HAP-1 (cell line): ENCODE measurements at regions not wholly inside any gene's neighbourhood (a gene's known extent, or its start where the extent isn't known, plus 50 kb on each side); places are given as distances from the start of the nearest gene placed in this dataset.

Experiments used
- DNase-seq, 2 experiments: peaks; one replicate each; pipeline ENCODE4 v3.0.0-alpha.2; 2016 to 2020; ENCODE audit warnings: low spot score in 2 of 2
- H3K27me3 ChIP-seq: fragments of 250-450 bp; sonication (Bioruptor Pico); 2 replicates; pipeline ENCODE4 v1.5.1; 2020; ENCODE audit warnings: low read depth, mild to moderate bottlenecking, moderate library complexity
- H3K36me3 ChIP-seq: fragments of 250-450 bp; sonication (Bioruptor Pico); replicated peaks from 2 replicates; pipeline ENCODE4 v1.5.1; 2020; ENCODE audit warnings: mild to moderate bottlenecking
- H3K4me1 ChIP-seq: fragments of 250-450 bp; sonication (Bioruptor Pico); 2 replicates; pipeline ENCODE4 v1.5.1; 2020; ENCODE audit warnings: mild to moderate bottlenecking
- H3K4me3 ChIP-seq: fragments of 250-450 bp; sonication (Bioruptor Pico); 2 replicates; pipeline ENCODE4 v1.5.1; 2020; ENCODE audit warnings: mild to moderate bottlenecking, moderate library complexity
- H3K9me3 ChIP-seq: fragments of 250-450 bp; sonication (Bioruptor Pico); 2 replicates; pipeline ENCODE4 v1.5.1; 2020; ENCODE audit warnings: mild to moderate bottlenecking, moderate library complexity
- in situ Hi-C: fragments of 300-500 bp; cut with MboI; formaldehyde crosslinking; loops from 3 replicates; pipeline ENCODE4 v1.14.3; 2020; ENCODE audit warnings: low sequenced_read_pairs, inconsistent platforms, mixed read lengths

- no peaks in the 10 kb centered on the region for H3K36me3 ChIP-seq
- no peaks in the 10 kb centered on the region for H3K9me3 ChIP-seq
- H3K4me3 ChIP-seq = no peak overlapping the region
- DNase-seq = peak in 1 of 2 experiments; percentile 47
- peaks cover 6% of the 10 kb centered on the region; the same call in 1 of the 2 replicates for H3K4me1 ChIP-seq
- in situ Hi-C loops = no loop called here
- H3K27me3 ChIP-seq = no peaks in the 10 kb centered on the region
Measured at GRCh38 chr5:124377386-124377785, 369.1 kb downstream of the ZNF608 start.

- no peaks in the 10 kb centered on the region for H3K9me3 ChIP-seq
- no peaks in the 10 kb centered on the region for H3K27me3 ChIP-seq
- peaks cover 6% of the 10 kb centered on the region; the same call in 1 of the 2 replicates for H3K4me1 ChIP-seq
- no peak for DNase-seq
- in situ Hi-C loops = no loop called here
- no peaks in the 10 kb centered on the region for H3K36me3 ChIP-seq
- no peak overlapping the region for H3K4me3 ChIP-seq
Measured at GRCh38 chr5:124373883-124374282, 372.6 kb downstream of the ZNF608 start.

- Histone ChIP-seq H3K27me3 (no peaks in the 10 kb centered on the region), H3K9me3 (no peaks in the 10 kb centered on the region), H3K4me3 (no peak overlapping the region), H3K4me1 (peaks cover 6% of the 10 kb centered on the region; the same call in 1 of the 2 replicates), H3K36me3 (no peaks in the 10 kb centered on the region)
- in situ Hi-C loops = no loop called here
- no peak for DNase-seq
Measured at GRCh38 chr5:124372457-124372856, 374.0 kb downstream of the ZNF608 start.

- no peak overlapping the region for H3K4me3 ChIP-seq
- H3K36me3 ChIP-seq = no peaks in the 10 kb centered on the region
- in situ Hi-C loops = no loop called here
- no peak for DNase-seq
- H3K4me1 ChIP-seq = no peaks in the 10 kb centered on the region
- no peaks in the 10 kb centered on the region for H3K9me3 ChIP-seq
- no peaks in the 10 kb centered on the region for H3K27me3 ChIP-seq
Measured at GRCh38 chr5:124371111-124371706, 375.2 kb downstream of the ZNF608 start.

GRCh38 chr5:124370601-124371000, 375.8 kb downstream of the ZNF608 start:
- DNase-seq = no peak
- Histone ChIP-seq H3K36me3 (no peaks in the 10 kb centered on the region), H3K4me3 (no peak overlapping the region), H3K9me3 (no peaks in the 10 kb centered on the region), H3K27me3 (no peaks in the 10 kb centered on the region), H3K4me1 (no peaks in the 10 kb centered on the region)
- in situ Hi-C loops = no loop called here

GRCh38 chr5:124365361-124365801, 381.1 kb downstream of the ZNF608 start:
- no peaks in the 10 kb centered on the region for H3K36me3 ChIP-seq
- no peaks in the 10 kb centered on the region for H3K27me3 ChIP-seq
- in situ Hi-C loops = no loop called here
- no peaks in the 10 kb centered on the region for H3K9me3 ChIP-seq
- no peak for DNase-seq
- H3K4me1 ChIP-seq = no peaks in the 10 kb centered on the region
- H3K4me3 ChIP-seq = no peak overlapping the region

- in situ Hi-C loops = no loop called here
- H3K27me3 ChIP-seq = no peaks in the 10 kb centered on the region
- H3K9me3 ChIP-seq = no peaks in the 10 kb centered on the region
- no peaks in the 10 kb centered on the region for H3K4me1 ChIP-seq
- H3K4me3 ChIP-seq = no peak overlapping the region
- H3K36me3 ChIP-seq = no peaks in the 10 kb centered on the region
- DNase-seq = no peak
Measured at GRCh38 chr5:124355928-124356327, 390.5 kb downstream of the ZNF608 start.

- in situ Hi-C loops = no loop called here
- no peak overlapping the region for H3K4me3 ChIP-seq
Measured at GRCh38 chr5:124353016-124353415, 393.4 kb downstream of the ZNF608 start.

GRCh38 chr5:124352312-124352711, 394.1 kb downstream of the ZNF608 start:
- no peak for DNase-seq
- in situ Hi-C loops = no loop called here
- H3K9me3 ChIP-seq = no peaks in the 10 kb centered on the region
- H3K4me3 ChIP-seq = no peak overlapping the region
- no peaks in the 10 kb centered on the region for H3K4me1 ChIP-seq
- H3K27me3 ChIP-seq = no peaks in the 10 kb centered on the region
- H3K36me3 ChIP-seq = no peaks in the 10 kb centered on the region

More at GRCh38 chr5:124353016-124353415, 393.4 kb downstream of the ZNF608 start:
- H3K4me1 ChIP-seq = no peaks in the 10 kb centered on the region
- DNase-seq = no peak
- no peaks in the 10 kb centered on the region for H3K9me3 ChIP-seq
- H3K36me3 ChIP-seq = no peaks in the 10 kb centered on the region
- H3K27me3 ChIP-seq = no peaks in the 10 kb centered on the region

- no peak overlapping the region for H3K4me3 ChIP-seq
- no peak for DNase-seq
- no peaks in the 10 kb centered on the region for H3K36me3 ChIP-seq
- H3K9me3 ChIP-seq = no peaks in the 10 kb centered on the region
- no peaks in the 10 kb centered on the region for H3K4me1 ChIP-seq
- in situ Hi-C loops = no loop called here
- H3K27me3 ChIP-seq = no peaks in the 10 kb centered on the region
Measured at GRCh38 chr5:124349931-124350330, 396.5 kb downstream of the ZNF608 start.

- Histone ChIP-seq H3K27me3 (no peaks in the 10 kb centered on the region), H3K36me3 (no peaks in the 10 kb centered on the region), H3K4me3 (no peak overlapping the region), H3K9me3 (no peaks in the 10 kb centered on the region), H3K4me1 (no peaks in the 10 kb centered on the region; the same call in 1 of the 2 replicates)
- no peak for DNase-seq
- in situ Hi-C loops = no loop called here
Measured at GRCh38 chr5:124343451-124343867, 403.0 kb downstream of the ZNF608 start.

- no peaks in the 10 kb centered on the region for H3K27me3 ChIP-seq
- in situ Hi-C loops = no loop called here
- DNase-seq = no peak
Measured at GRCh38 chr5:124342986-124343385, 403.5 kb downstream of the ZNF608 start.

GRCh38 chr5:124342584-124342983, 403.9 kb downstream of the ZNF608 start:
- Histone ChIP-seq H3K27me3 (no peaks in the 10 kb centered on the region), H3K36me3 (no peaks in the 10 kb centered on the region), H3K4me3 (no peak overlapping the region), H3K4me1 (no peaks in the 10 kb centered on the region; the same call in 1 of the 2 replicates), H3K9me3 (no peaks in the 10 kb centered on the region)
- in situ Hi-C loops = no loop called here
- DNase-seq = no peak

More at GRCh38 chr5:124342986-124343385, 403.5 kb downstream of the ZNF608 start:
- Histone ChIP-seq H3K9me3 (no peaks in the 10 kb centered on the region), H3K4me3 (no peak overlapping the region), H3K36me3 (no peaks in the 10 kb centered on the region), H3K4me1 (no peaks in the 10 kb centered on the region; the same call in 1 of the 2 replicates)

- Histone ChIP-seq H3K36me3 (no peaks in the 10 kb centered on the region), H3K9me3 (no peaks in the 10 kb centered on the region), H3K4me3 (no peak overlapping the region), H3K4me1 (no peaks in the 10 kb centered on the region; the same call in 1 of the 2 replicates), H3K27me3 (no peaks in the 10 kb centered on the region)
- DNase-seq = no peak
- in situ Hi-C loops = no loop called here
Measured at GRCh38 chr5:124342027-124342471, 404.4 kb downstream of the ZNF608 start.
